ENCODE measurements at regions not wholly inside any gene's neighbourhood (a gene's known extent, or its start where the extent isn't known, plus 50 kb on each side); places are given as distances from the start of the nearest gene placed in this dataset.

DNA sequence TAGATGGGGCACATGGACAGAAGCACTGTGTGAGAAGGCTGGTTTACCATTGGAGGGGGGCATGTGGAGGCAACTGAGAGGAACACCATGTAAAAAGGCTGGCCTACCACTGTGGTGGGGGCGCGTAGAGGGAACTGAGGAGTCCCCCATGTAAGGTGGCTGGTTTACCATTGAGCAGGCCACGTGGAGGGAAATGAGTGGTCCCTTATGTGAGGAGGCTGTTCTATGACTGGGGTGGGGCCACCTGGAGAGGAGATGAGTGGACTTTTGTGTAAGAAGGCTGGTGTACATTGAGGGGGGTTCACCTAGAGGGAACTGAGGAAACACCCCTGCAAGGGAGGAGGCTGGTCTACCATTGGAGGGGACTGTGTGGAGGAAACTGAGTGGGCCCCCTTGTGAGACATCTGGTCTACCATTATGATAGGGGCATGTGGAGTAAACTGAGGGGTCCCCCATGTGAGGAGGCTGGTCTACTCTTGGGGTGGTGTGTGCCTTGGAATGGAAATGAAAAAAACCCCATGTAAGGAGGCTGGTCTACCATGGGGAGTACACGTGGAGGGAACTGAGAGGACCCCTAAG, 156.9 kb downstream of the FBLN2 start:
- Histone ChIP-seq H3K4me3 (ENCODE audit: low read length) (no peak overlapping the region), H3K27me3 (ENCODE audit: insufficient read depth, low read length) (no peaks in the 10 kb centered on the region), H3K4me1 (ENCODE audit: insufficient read depth, low read length) (no peaks in the 10 kb centered on the region), H3K9ac (ENCODE audit: low read depth, low read length) (no peak overlapping the region), H3K27ac (ENCODE audit: low read depth, low read length) (no peak overlapping the region), H3K36me3 (ENCODE audit: insufficient read depth, low read length) (no peaks in the 10 kb centered on the region), H3K9me3 (ENCODE audit: insufficient read depth, low read depth, low read length) (no peaks in the 10 kb centered on the region)
- WGBS, result 91% methylated on average over 4 of the region's 4 CpGs

DNA sequence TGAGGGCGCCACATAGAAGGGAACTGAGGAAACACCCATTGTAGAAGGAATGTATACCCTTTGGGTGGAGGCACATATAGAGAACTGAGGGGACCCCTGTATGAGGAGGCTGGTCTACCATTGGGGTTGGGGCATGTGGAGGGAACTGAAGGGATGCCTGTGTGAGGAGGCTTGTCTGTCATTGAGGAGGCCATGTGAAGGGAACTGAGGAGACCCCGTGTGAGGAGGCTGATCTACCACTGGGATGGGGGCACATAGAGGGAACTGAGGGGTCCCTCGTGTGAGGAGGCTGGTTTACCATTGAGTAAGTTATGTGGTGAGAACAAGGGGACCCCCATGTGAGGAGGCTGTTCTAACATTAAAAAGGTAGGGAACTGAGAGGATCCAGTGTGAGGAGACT, 156.1 kb downstream of the FBLN2 start:
- no peaks in the 10 kb centered on the region for H3K9me3 ChIP-seq (ENCODE audit: insufficient read depth, low read depth, low read length)
- H3K27ac ChIP-seq (ENCODE audit: low read depth, low read length), result no peak overlapping the region
- peaks cover 3% of the 10 kb centered on the region; the same call in 1 of the 2 replicates for H3K4me1 ChIP-seq (ENCODE audit: insufficient read depth, low read length)
- H3K4me3 ChIP-seq (ENCODE audit: low read length), result no peak overlapping the region
- no peak overlapping the region for H3K9ac ChIP-seq (ENCODE audit: low read depth, low read length)
- H3K36me3 ChIP-seq (ENCODE audit: insufficient read depth, low read length), result no peaks in the 10 kb centered on the region
- 88% methylated on average over 3 of the region's 3 CpGs for WGBS
- H3K27me3 ChIP-seq (ENCODE audit: insufficient read depth, low read length), result no peaks in the 10 kb centered on the region

DNA sequence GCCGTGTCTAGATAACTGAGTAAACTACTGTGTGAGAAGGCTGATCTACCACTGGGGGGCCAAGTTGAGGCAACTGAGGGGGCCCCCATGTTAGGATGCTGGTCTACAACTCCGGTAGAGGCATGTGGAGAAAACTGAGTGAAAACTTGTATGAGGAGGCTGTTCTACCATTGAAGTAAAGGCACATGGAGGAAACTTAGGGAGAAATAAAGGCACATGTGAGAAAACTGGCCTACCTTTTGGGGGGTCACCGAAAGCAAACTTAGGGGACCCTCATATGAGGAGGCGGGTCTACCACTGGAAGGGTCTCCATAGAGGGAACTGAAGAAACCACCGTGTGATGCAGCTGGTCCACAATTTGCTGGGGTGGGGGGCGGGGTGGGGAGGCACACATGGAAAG, 155.2 kb downstream of the FBLN2 start:
- no peaks in the 10 kb centered on the region for H3K27me3 ChIP-seq (ENCODE audit: insufficient read depth, low read length)
- 88% methylated on average over 6 of the region's 6 CpGs for WGBS
- H3K27ac ChIP-seq (ENCODE audit: low read depth, low read length), result no peak overlapping the region
- no peaks in the 10 kb centered on the region for H3K36me3 ChIP-seq (ENCODE audit: insufficient read depth, low read length)
- peaks cover 3% of the 10 kb centered on the region; the same call in 1 of the 2 replicates for H3K4me1 ChIP-seq (ENCODE audit: insufficient read depth, low read length)
- H3K9ac ChIP-seq (ENCODE audit: low read depth, low read length), result no peak overlapping the region
- H3K4me3 ChIP-seq (ENCODE audit: low read length), result no peak overlapping the region
- no peaks in the 10 kb centered on the region for H3K9me3 ChIP-seq (ENCODE audit: insufficient read depth, low read depth, low read length)

DNA sequence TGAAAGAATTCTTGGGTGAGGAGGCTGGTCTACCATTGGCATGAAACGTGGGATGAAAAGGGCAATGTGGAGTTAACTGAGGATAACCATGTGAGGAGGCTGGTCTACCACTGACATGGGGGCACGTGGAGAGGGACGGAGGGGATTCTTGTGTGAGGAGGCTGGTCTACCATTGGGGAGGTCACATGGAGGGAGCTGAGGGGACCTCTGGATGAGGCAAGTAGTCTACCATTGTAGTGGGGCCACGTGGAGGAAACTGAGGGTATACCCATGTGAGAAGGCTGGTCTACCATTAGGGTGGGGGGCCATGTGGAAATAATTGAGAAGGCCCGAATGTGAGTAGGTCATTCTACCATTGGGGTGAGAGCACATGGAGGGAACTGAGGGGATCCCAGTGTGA, 154.1 kb downstream of the FBLN2 start:
- Histone ChIP-seq H3K27me3 (ENCODE audit: insufficient read depth, low read length) (no peaks in the 10 kb centered on the region), H3K9me3 (ENCODE audit: insufficient read depth, low read depth, low read length) (no peaks in the 10 kb centered on the region), H3K36me3 (ENCODE audit: insufficient read depth, low read length) (no peaks in the 10 kb centered on the region), H3K4me3 (ENCODE audit: low read length) (no peak overlapping the region), H3K27ac (ENCODE audit: low read depth, low read length) (no peak overlapping the region), H3K9ac (ENCODE audit: low read depth, low read length) (no peak overlapping the region), H3K4me1 (ENCODE audit: insufficient read depth, low read length) (peaks cover 8% of the 10 kb centered on the region; the same call in 1 of the 2 replicates)
- WGBS, result 91% methylated on average over 5 of the region's 5 CpGs

DNA sequence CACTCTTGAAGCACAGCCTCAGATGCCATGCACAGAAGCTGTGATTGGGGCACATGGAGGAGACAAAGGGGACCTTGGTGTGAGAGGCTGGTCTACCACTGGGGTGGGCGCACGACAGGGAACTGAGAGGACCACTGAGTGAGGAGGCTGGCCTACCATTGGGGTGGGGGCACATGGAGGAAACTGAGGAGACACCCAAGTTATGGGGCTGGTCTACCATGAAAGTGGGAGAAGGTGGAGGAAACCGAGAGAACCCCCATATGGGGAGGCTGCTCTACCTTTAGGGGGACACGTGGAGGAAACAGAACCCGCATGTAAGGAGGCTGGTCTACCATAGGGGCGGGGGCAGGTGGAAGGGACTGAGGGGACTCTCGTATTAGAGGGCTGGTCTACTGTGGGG, 153.4 kb downstream of the FBLN2 start:
- H3K9me3 ChIP-seq (ENCODE audit: insufficient read depth, low read depth, low read length), result no peaks in the 10 kb centered on the region
- no peaks in the 10 kb centered on the region for H3K27me3 ChIP-seq (ENCODE audit: insufficient read depth, low read length)
- H3K9ac ChIP-seq (ENCODE audit: low read depth, low read length), result no peak overlapping the region
- no peaks in the 10 kb centered on the region for H3K36me3 ChIP-seq (ENCODE audit: insufficient read depth, low read length)
- no peak overlapping the region for H3K4me3 ChIP-seq (ENCODE audit: low read length)
- H3K4me1 ChIP-seq (ENCODE audit: insufficient read depth, low read length), result peaks cover 8% of the 10 kb centered on the region; the same call in 1 of the 2 replicates
- 89% methylated on average over 7 of the region's 7 CpGs for WGBS
- no peak overlapping the region for H3K27ac ChIP-seq (ENCODE audit: low read depth, low read length)

DNA sequence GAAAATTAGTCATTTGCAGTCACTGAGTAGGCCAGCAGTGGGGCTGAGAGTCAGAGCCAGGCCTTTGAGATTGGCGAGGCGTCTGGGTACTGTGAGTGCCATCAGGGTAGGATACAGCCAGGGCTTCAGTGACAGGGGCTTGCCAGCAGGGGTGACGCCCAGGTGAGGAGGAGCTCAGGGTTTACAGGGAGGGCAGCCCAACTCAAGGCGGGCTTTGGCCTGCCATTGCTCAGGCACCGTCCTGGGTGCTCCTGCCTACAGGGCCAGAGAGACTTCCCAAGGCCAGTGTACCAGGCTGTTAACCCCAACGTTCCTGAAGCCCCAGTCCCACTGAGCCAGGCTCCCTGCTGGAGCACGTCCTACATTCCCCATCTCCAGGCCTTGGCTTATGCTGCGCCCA, 152.0 kb downstream of the FBLN2 start:
- H3K36me3 ChIP-seq (ENCODE audit: insufficient read depth, low read length), result no peaks in the 10 kb centered on the region
- H3K9ac ChIP-seq (ENCODE audit: low read depth, low read length), result no peak overlapping the region
- no peak overlapping the region for H3K4me3 ChIP-seq (ENCODE audit: low read length)
- H3K27ac ChIP-seq (ENCODE audit: low read depth, low read length), result no peak overlapping the region
- no peaks in the 10 kb centered on the region for H3K9me3 ChIP-seq (ENCODE audit: insufficient read depth, low read depth, low read length)
- H3K4me1 ChIP-seq (ENCODE audit: insufficient read depth, low read length), result peaks cover 8% of the 10 kb centered on the region; the same call in 1 of the 2 replicates
- H3K27me3 ChIP-seq (ENCODE audit: insufficient read depth, low read length), result no peaks in the 10 kb centered on the region
- whole genome bisulfite sequencing, result 91% methylated on average over 8 of the region's 8 CpGs

DNA sequence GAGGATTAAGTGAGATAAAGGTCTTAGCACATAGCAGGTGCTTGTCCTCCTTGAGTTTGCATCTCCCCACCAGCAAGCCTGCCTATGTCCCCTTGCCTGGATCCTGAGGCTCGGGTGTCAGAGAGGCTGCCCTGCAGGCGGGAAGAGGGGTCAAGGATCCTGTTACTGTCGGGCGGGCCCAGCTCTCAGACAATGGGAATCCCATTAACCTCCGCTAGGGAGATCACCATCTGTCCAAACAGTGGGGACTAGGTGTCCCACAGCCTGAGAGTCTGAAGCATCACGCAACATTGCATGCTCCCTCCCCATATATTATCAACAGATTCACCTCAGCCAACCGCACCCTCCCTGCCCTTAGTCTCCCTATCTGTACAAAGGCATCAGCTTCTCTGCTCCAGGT, 151.4 kb downstream of the FBLN2 start:
- no peaks in the 10 kb centered on the region for H3K9me3 ChIP-seq (ENCODE audit: insufficient read depth, low read depth, low read length)
- H3K36me3 ChIP-seq (ENCODE audit: insufficient read depth, low read length), result no peaks in the 10 kb centered on the region
- H3K27ac ChIP-seq (ENCODE audit: low read depth, low read length), result no peak overlapping the region
- H3K4me3 ChIP-seq (ENCODE audit: low read length), result no peak overlapping the region
- H3K9ac ChIP-seq (ENCODE audit: low read depth, low read length), result no peak overlapping the region
- WGBS, result 52% methylated on average over 7 of the region's 7 CpGs
- no peaks in the 10 kb centered on the region for H3K27me3 ChIP-seq (ENCODE audit: insufficient read depth, low read length)
- peaks cover 8% of the 10 kb centered on the region; the same call in 1 of the 2 replicates for H3K4me1 ChIP-seq (ENCODE audit: insufficient read depth, low read length)

DNA sequence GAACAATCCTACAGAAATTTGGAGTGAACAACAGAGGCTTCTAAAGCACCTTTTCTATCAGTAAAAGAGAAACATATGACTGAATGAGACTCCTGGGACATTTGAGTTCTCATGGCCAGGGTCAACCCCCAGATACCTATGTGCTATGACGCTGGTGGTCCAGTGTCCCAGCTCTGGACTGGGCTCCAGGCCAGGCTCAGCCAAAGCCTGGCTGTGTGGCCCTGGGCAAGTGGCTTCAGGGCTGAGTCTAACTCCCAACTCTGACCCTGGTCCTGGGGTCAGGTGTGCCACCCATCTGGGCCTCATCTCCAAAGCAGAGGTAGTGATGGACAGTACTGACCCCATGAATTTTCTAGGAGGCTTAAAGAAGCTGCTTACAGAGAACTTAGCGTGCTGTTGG, 147.8 kb downstream of the FBLN2 start:
- WGBS, result 86% methylated on average over 2 of the region's 2 CpGs

DNA sequence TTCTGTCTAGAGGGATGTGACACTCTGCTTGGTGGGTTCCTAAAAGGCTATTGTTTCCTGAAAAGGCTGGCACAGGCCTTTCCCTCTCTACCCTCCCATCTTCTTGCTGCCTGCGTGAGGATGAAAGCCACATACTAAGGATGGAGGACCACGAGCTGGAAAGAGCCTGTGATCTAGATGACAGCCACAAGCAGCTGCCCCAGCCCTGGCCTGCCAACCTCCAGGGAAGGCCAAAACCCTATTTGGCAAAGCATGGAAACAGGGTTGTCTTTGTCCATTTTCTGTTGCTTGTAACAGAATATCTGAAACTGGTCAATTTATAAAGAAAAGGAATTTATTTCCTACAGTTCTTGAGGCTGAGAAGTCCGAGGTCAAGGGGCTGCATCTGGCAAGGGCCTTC, 144.5 kb downstream of the FBLN2 start:
- Histone ChIP-seq H3K27me3 (ENCODE audit: insufficient read depth, low read length) (no peaks in the 10 kb centered on the region), H3K9me3 (ENCODE audit: insufficient read depth, low read depth, low read length) (no peaks in the 10 kb centered on the region), H3K4me1 (ENCODE audit: insufficient read depth, low read length) (peaks cover 4% of the 10 kb centered on the region; the same call in 1 of the 2 replicates), H3K36me3 (ENCODE audit: insufficient read depth, low read length) (no peaks in the 10 kb centered on the region), H3K4me3 (ENCODE audit: low read length) (no peak overlapping the region), H3K9ac (ENCODE audit: low read depth, low read length) (no peak overlapping the region), H3K27ac (ENCODE audit: low read depth, low read length) (no peak overlapping the region)
- 93% methylated on average over 3 of the region's 3 CpGs for WGBS

More for the DNA sequence above, 147.8 kb downstream of the FBLN2 start:
- Histone ChIP-seq H3K4me3 (ENCODE audit: low read length) (no peak overlapping the region), H3K9me3 (ENCODE audit: insufficient read depth, low read depth, low read length) (no peaks in the 10 kb centered on the region), H3K27ac (ENCODE audit: low read depth, low read length) (no peak overlapping the region), H3K36me3 (ENCODE audit: insufficient read depth, low read length) (no peaks in the 10 kb centered on the region), H3K27me3 (ENCODE audit: insufficient read depth, low read length) (no peaks in the 10 kb centered on the region), H3K9ac (ENCODE audit: low read depth, low read length) (no peak overlapping the region), H3K4me1 (ENCODE audit: insufficient read depth, low read length) (peaks cover 8% of the 10 kb centered on the region; the same call in 1 of the 2 replicates)

DNA sequence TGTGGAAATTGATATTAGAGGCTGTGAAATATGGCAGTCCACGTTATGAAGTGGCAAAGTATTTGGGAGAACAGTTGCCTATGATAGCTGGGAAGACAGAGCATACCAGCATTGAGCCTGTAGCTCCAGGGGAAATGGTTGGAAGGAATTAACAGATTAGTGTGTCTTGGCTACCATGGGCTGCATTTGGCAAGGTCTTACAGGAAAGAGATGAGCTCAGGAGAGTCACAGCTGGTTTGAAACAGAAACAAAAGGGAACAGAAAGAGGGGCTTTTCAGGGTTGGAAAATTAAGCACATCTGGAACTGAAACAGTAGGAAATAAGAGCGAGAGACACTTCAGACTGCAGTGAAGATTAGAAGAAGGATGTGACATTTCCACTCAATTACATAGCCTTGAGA, 141.7 kb downstream of the FBLN2 start:
- H3K27me3 ChIP-seq (ENCODE audit: insufficient read depth, low read length), result no peaks in the 10 kb centered on the region
- WGBS, result 86% methylated on average over 2 of the region's 2 CpGs

DNA sequence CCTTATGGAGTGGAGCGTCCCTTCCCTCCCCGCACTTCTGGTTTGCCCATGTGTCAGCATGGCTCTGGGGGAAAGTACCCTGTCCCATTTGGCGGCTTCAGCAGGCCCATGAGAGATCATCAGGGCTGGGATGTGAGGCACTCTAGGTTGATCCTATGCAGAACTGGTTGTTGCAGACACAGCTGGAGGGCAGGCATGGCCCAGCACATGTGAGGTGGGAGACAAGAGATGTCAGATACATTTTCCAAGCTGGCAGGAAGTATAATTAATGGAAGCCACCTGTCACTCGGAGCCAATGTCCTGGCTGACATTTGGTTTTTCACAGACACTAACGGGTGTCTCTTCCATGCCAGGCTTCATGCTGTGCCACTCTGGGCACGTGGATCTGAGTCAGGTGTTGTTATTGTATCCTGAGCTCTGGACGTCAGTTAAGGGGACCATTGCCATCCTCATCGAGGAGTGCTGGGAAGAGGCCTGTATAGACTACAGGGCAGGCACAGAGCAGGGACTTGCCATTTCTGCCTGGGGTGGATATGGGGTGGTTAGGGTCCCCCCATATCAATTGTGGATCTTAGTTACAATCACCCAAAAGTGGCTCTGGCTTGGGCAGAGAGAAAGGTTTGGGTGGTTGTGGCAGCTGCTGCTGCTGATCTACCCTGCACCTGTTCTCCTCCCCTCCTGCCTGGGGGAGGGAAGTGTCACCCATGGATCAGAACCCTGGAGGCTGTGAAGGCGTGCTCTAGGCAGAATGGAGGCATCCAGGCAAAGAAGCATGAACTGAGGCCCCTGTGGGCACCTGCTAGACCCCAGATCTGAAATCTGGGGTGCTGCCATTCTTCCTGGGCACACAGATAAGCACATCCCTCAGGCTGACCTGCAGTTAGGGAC, 140.7 kb downstream of the FBLN2 start:
- no peak overlapping the region for H3K9ac ChIP-seq (ENCODE audit: low read depth, low read length)
- no peak overlapping the region for H3K4me3 ChIP-seq (ENCODE audit: low read length)
- H3K4me1 ChIP-seq (ENCODE audit: insufficient read depth, low read length), result peaks cover 14% of the 10 kb centered on the region; the same call in 1 of the 2 replicates
- 91% methylated on average over 9 of the region's 9 CpGs for WGBS
- no peaks in the 10 kb centered on the region for H3K27me3 ChIP-seq (ENCODE audit: insufficient read depth, low read length)
- H3K27ac ChIP-seq (ENCODE audit: low read depth, low read length), result no peak overlapping the region
- no peaks in the 10 kb centered on the region for H3K9me3 ChIP-seq (ENCODE audit: insufficient read depth, low read depth, low read length)
- no peaks in the 10 kb centered on the region for H3K36me3 ChIP-seq (ENCODE audit: insufficient read depth, low read length)

More for the DNA sequence above, 141.7 kb downstream of the FBLN2 start:
- no peaks in the 10 kb centered on the region for H3K9me3 ChIP-seq (ENCODE audit: insufficient read depth, low read depth, low read length)
- H3K9ac ChIP-seq (ENCODE audit: low read depth, low read length), result no peak overlapping the region
- no peaks in the 10 kb centered on the region for H3K36me3 ChIP-seq (ENCODE audit: insufficient read depth, low read length)
- H3K4me1 ChIP-seq (ENCODE audit: insufficient read depth, low read length), result peaks cover 14% of the 10 kb centered on the region; the same call in 1 of the 2 replicates
- H3K4me3 ChIP-seq (ENCODE audit: low read length), result no peak overlapping the region
- no peak overlapping the region for H3K27ac ChIP-seq (ENCODE audit: low read depth, low read length)

All from HUES64 (cell line).